Esophagus muscularis mucosa (tissue), 4 donors: ENCODE measurements at regions not wholly inside any gene's neighbourhood (a gene's known extent, or its start where the extent isn't known, plus 50 kb on each side); places are given as distances from the start of the nearest gene placed in this dataset.

ENCODE experiments used
- DNase-seq: peaks from one replicate; pipeline ENCODE4 v3.0.0-alpha.2; 2017; ENCODE audit errors: extremely low spot score
- H3K27ac ChIP-seq, 4 donors: fragments of 200-600 bp; sonication (generic); replicated peaks in 1 of 4; 1 replicate in 3 of 4; 2 replicates in 1 of 4; pipeline ENCODE4 v1.5.1; 2016 to 2019; ENCODE audit warnings: mild to moderate bottlenecking in 1 of 4
- H3K27me3 ChIP-seq, 4 donors: fragments of 200-600 bp; sonication (generic); one replicate each; pipeline versions ENCODE4 v1.5.1 to v1.6.0; 2016 to 2019
- H3K36me3 ChIP-seq, 4 donors: fragments of 200-600 bp; sonication (generic); one replicate each; pipeline ENCODE4 v1.5.1; 2016 to 2019
- H3K4me1 ChIP-seq, 4 donors: fragments of 200-600 bp; sonication (generic); one replicate each; pipeline ENCODE4 v1.5.1; 2016 to 2019
- H3K4me3 ChIP-seq, 4 donors: fragments of 200-600 bp; sonication (generic); 1 replicate in 2 of 4; 2 replicates in 2 of 4; pipeline ENCODE4 v1.5.1; 2016 to 2019; ENCODE audit warnings: mild to moderate bottlenecking in 4 of 4, moderate library complexity in 1 of 4
- H3K9me3 ChIP-seq, 4 donors: fragments of 200-600 bp; sonication (generic); 1 replicate in 3 of 4; 2 replicates in 1 of 4; pipeline ENCODE4 v1.5.1; 2016 to 2019
- EP300 ChIP-seq: sonication (generic); formaldehyde crosslinking; IDR thresholded peaks from one replicate; pipeline ENCODE4 v1.6.1; 2017; ENCODE audit warnings: antibody characterized with exemption
- POLR2A ChIP-seq: fragments of 450-650 bp; IDR thresholded peaks from one replicate; pipeline ENCODE4 v1.6.1; 2017; ENCODE audit warnings: antibody characterized with exemption, moderate library complexity, mild to moderate bottlenecking, low read depth
- POLR2AphosphoS5 ChIP-seq, 2 donors: sonication (generic); formaldehyde crosslinking; IDR thresholded peaks; one replicate each; pipeline ENCODE4 v1.6.1; 2017; ENCODE audit warnings: antibody characterized with exemption in 2 of 2
- WGBS: methylation state at CpG from one replicate; pipeline ENCODE4 v1.1.5; 2018; 5-methylcytosine and 5-hydroxymethylcytosine counted together
- intact Hi-C: fragments of 100-400 bp; cut with DNase I; formaldehyde crosslinking; loops from one replicate; pipeline ENCODE4 v1.15.1; 2023
- TF ChIP-seq, protein P1 (sequence below), 3 experiments: fragments of 200-600 bp in 2 of 3; fragments of 450-650 bp in 1 of 3; sonication (generic) in 2 of 3; IDR thresholded peaks; one replicate each; pipeline ENCODE4 v1.5.1; 2017 to 2019; ENCODE audit warnings: antibody characterized with exemption in 3 of 3, mild to moderate bottlenecking in 2 of 3, moderate library complexity in 1 of 3

DNA sequence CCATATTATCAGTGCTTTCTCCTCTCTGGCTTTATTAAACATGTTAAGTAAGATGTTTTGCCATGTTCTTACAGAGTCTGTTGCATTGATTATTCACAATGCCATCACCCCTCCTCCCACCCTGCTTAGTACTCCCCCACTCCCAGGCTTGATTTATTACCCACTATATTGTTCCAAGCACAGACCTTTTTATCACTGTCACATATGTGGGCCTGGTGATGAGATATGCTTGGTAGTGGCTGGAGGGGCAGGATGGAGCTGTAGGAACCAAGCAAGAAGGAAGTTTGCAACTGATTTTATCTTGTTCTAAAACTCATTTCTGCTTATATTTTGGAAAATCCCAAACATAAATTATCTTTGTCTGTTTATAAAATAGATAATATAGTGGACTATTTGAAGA, 748.2 kb upstream of the CELF4 start:
- no peak for DNase-seq
- intact Hi-C loops = no loop called here
- no peaks in the 10 kb centered on the region for H3K36me3 ChIP-seq
- no peaks in the 10 kb centered on the region for H3K9me3 ChIP-seq
- no peak overlapping the region for H3K4me3 ChIP-seq
- no peak overlapping the region for H3K27ac ChIP-seq
- H3K4me1 ChIP-seq = no peaks in the 10 kb centered on the region
- H3K27me3 ChIP-seq = peaks cover 0 to 5% (median 0%) of the 10 kb centered on the region in 4 donors
- TF ChIP-seq, protein P1, sequence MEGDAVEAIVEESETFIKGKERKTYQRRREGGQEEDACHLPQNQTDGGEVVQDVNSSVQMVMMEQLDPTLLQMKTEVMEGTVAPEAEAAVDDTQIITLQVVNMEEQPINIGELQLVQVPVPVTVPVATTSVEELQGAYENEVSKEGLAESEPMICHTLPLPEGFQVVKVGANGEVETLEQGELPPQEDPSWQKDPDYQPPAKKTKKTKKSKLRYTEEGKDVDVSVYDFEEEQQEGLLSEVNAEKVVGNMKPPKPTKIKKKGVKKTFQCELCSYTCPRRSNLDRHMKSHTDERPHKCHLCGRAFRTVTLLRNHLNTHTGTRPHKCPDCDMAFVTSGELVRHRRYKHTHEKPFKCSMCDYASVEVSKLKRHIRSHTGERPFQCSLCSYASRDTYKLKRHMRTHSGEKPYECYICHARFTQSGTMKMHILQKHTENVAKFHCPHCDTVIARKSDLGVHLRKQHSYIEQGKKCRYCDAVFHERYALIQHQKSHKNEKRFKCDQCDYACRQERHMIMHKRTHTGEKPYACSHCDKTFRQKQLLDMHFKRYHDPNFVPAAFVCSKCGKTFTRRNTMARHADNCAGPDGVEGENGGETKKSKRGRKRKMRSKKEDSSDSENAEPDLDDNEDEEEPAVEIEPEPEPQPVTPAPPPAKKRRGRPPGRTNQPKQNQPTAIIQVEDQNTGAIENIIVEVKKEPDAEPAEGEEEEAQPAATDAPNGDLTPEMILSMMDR (IDR thresholded peaks at IDR 0.05) = no peak
- TF ChIP-seq POLR2A = no peak

- H3K9me3 ChIP-seq = no peaks in the 10 kb centered on the region
- no peak overlapping the region for H3K27ac ChIP-seq
- no peak for TF ChIP-seq EP300
- TF ChIP-seq, protein P1 (IDR thresholded peaks at IDR 0.05) = no peak
- no peak for TF ChIP-seq POLR2A
- TF ChIP-seq POLR2AphosphoS5 (IDR thresholded peaks at IDR 0.05) = no peak
- no peak overlapping the region for H3K4me3 ChIP-seq
- no peak for DNase-seq
- WGBS = 65% methylated on average over 3 of the region's 3 CpGs
- intact Hi-C loops = no loop called here
- no peaks in the 10 kb centered on the region for H3K4me1 ChIP-seq
- no peaks in the 10 kb centered on the region for H3K36me3 ChIP-seq
- peaks cover 0 to 5% (median 0%) of the 10 kb centered on the region in 4 donors for H3K27me3 ChIP-seq
Observed at GRCh38 chr18:38312532-38312931, 746.9 kb upstream of the CELF4 start.

- no peak for TF ChIP-seq POLR2AphosphoS5 (IDR thresholded peaks at IDR 0.05)
- TF ChIP-seq POLR2A = no peak
- no peak for TF ChIP-seq EP300
- TF ChIP-seq, protein P1 (IDR thresholded peaks at IDR 0.05) = no peak
- no peak for DNase-seq
- Histone ChIP-seq H3K36me3 (no peaks in the 10 kb centered on the region), H3K4me3 (no peak overlapping the region), H3K27ac (no peak overlapping the region), H3K4me1 (no peaks in the 10 kb centered on the region), H3K9me3 (no peaks in the 10 kb centered on the region), H3K27me3 (peaks cover 0 to 5% (median 0%) of the 10 kb centered on the region in 4 donors)
- intact Hi-C loops = no loop called here
- WGBS = 74% methylated on average over 2 of the region's 2 CpGs
Observed at GRCh38 chr18:38310936-38311335, 745.3 kb upstream of the CELF4 start.

- H3K9me3 ChIP-seq = no peaks in the 10 kb centered on the region
- TF ChIP-seq POLR2AphosphoS5 (IDR thresholded peaks at IDR 0.05) (no peak), EP300 (no peak), POLR2A (no peak)
- TF ChIP-seq, protein P1 (IDR thresholded peaks at IDR 0.05) = no peak
- WGBS = 87% methylated on average over 5 of the region's 5 CpGs
- no peak overlapping the region for H3K27ac ChIP-seq
- H3K4me1 ChIP-seq = no peaks in the 10 kb centered on the region
- peaks cover 0 to 5% (median 0%) of the 10 kb centered on the region in 4 donors for H3K27me3 ChIP-seq
- no peak overlapping the region for H3K4me3 ChIP-seq
- intact Hi-C loops = no loop called here
- DNase-seq = no peak
- no peaks in the 10 kb centered on the region for H3K36me3 ChIP-seq
Observed at GRCh38 chr18:38307914-38308313, 742.3 kb upstream of the CELF4 start.

DNA sequence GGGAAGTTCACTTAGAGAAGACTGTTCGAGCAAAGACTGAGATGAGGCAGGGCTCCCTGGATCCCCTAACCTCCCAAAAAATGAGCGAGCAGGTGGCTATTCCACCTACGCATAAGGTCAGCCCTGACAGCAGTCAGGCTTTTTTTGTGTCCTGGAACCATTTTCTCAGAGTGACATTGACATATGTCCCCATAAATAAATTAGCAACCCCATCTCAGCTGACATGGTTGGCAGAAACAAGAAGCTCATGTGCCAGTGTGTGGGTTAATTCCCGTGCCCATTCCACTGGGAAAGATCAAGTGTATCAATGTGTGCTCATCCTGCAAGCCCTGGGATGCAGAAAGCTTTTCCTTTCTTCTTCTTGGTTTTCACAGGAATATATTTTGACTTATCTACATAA, 740.4 kb upstream of the CELF4 start:
- no peak for DNase-seq
- no peak overlapping the region for H3K27ac ChIP-seq
- 89% methylated on average over 4 of the region's 4 CpGs for WGBS
- no peaks in the 10 kb centered on the region for H3K4me1 ChIP-seq
- H3K4me3 ChIP-seq = no peak overlapping the region
- no peaks in the 10 kb centered on the region for H3K9me3 ChIP-seq
- no peaks in the 10 kb centered on the region for H3K27me3 ChIP-seq
- TF ChIP-seq POLR2A = no peak
- TF ChIP-seq, protein P1 (IDR thresholded peaks at IDR 0.05) = no peak
- no peak for TF ChIP-seq EP300
- no peak for TF ChIP-seq POLR2AphosphoS5 (IDR thresholded peaks at IDR 0.05)
- intact Hi-C loops = no loop called here
- H3K36me3 ChIP-seq = no peaks in the 10 kb centered on the region
